ENCODE measurements at regions not wholly inside any gene's neighbourhood (a gene's known extent, or its start where the extent isn't known, plus 50 kb on each side); places are given as distances from the start of the nearest gene placed in this dataset.

DNA sequence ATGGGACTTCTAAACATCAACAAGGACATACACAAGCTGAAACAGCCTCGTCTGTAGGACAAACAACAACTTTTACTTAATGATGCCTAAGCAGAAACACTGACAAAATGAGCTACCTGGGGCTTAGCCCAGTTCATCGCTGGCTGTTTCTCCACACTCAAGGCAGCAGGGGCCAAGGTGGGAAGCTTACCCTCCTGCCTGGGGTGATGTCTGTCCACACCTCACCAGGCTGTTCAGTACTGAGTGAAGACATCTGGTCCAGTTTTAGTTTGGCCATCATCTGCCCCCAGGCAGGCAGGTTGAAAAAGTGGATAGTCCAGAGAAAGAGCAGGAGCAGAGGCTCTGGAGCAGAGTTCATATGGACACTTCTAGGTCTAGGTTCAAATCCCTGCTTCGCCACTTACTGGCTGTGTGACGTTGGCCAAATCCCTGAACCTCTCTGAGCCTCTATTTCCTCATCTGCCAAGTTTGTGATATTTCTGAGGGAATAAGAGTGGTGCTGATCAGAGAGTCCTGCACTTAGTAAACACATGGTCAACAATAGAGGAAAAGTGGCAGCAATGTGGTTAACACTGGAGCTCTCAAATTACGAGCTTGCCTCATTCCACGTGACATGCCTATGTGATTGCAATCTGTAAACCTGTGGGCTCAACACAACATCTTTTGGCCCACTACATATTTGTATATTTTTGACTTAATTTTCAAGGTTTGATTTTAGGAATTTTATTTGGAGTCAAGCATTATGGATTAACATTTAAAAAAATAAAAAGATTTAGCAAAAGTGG lies 720.1 kb upstream of the TMEM132C start:
- Histone ChIP-seq H3K4me2 (ENCODE audit: unreplicated experiment) (no peak overlapping the region), H4K20me1 (ENCODE audit: insufficient read depth) (no peaks in the 10 kb centered on the region), H3K9ac (no peak overlapping the region), H3K4me1 (ENCODE audit: insufficient read depth) (peaks cover 31% of the 10 kb centered on the region), H3K36me3 (ENCODE audit: low read depth) (no peaks in the 10 kb centered on the region), H3K9me3 (ENCODE audit: low read depth) (no peaks in the 10 kb centered on the region), H2AFZ (no peak overlapping the region), H3K27ac (no peak overlapping the region), H3K27me3 (replicated peaks; ENCODE audit: insufficient read depth) (no peaks in the 10 kb centered on the region), H3K9me2 (ENCODE audit: insufficient read depth) (no peaks in the 10 kb centered on the region), H3F3A (ENCODE audit: insufficient read depth) (peaks cover 39% of the 10 kb centered on the region), H3K79me2 (ENCODE audit: insufficient read depth) (no peaks in the 10 kb centered on the region), H3K4me3 (no peak overlapping the region)
- DNase-seq = no peak
- in situ Hi-C loops (cut with MboI) = no loop called here
- 88 to 91% methylated on average over 6 of the region's 6 CpGs for WGBS, 2 experiments (ENCODE audit: low coverage in 1 of 2, low lambda C conversion rate in 2 of 2, missing lambda C conversion rate in 2 of 2)
- TF ChIP-seq EZH2phosphoT487 (IDR thresholded peaks at IDR 0.05; ENCODE audit: insufficient read depth, low read depth) (no peak), EZH2 (IDR thresholded peaks at IDR 0.05; ENCODE audit: insufficient read depth, poor library complexity, severe bottlenecking) (no peak)

DNA sequence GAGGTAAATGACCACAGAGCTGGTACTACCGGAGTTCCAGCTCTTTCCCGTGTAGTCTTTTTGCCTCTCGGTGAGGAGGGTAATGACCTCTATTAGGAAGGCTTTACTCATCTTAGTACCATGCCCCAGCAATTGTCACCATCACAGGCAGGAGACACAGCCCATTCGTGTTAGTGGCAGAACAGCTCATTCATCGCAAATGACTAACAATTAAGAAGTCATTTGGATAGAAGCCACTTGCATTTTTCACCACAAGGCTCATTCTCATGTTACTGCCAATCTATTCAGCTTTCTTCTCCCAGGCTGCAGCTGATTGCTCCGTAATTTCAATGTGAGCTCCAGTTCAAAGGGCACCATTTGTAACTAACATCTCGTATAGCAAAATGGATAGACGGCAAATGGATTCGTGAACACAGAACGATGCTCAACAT lies 718.8 kb upstream of the TMEM132C start:
- peak overlapping the region; percentile 25 for H3K4me2 ChIP-seq (ENCODE audit: unreplicated experiment)
- no peaks in the 10 kb centered on the region for H4K20me1 ChIP-seq (ENCODE audit: insufficient read depth)
- H3F3A ChIP-seq (ENCODE audit: insufficient read depth) = peaks cover 39% of the 10 kb centered on the region
- no peak overlapping the region for H3K4me3 ChIP-seq
- WGBS, 2 experiments (ENCODE audit: low coverage in 1 of 2, low lambda C conversion rate in 2 of 2, missing lambda C conversion rate in 2 of 2) = 2 to 3% methylated on average over 10 of the region's 10 CpGs
- no peaks in the 10 kb centered on the region for H3K36me3 ChIP-seq (ENCODE audit: low read depth)
- in situ Hi-C loops (cut with MboI) = no loop called here
- peaks cover 31% of the 10 kb centered on the region for H3K4me1 ChIP-seq (ENCODE audit: insufficient read depth)
- no peaks in the 10 kb centered on the region for H3K79me2 ChIP-seq (ENCODE audit: insufficient read depth)
- no peak overlapping the region for H3K9ac ChIP-seq
- TF ChIP-seq EZH2phosphoT487 (IDR thresholded peaks at IDR 0.05; ENCODE audit: insufficient read depth, low read depth) = 0 out of 2 replicates have a peak, but pooled peaks have one; percentile 51
- no peak for TF ChIP-seq EZH2 (IDR thresholded peaks at IDR 0.05; ENCODE audit: insufficient read depth, poor library complexity, severe bottlenecking)
- no peaks in the 10 kb centered on the region for H3K9me2 ChIP-seq (ENCODE audit: insufficient read depth)
- H3K27me3 ChIP-seq (replicated peaks; ENCODE audit: insufficient read depth) = no peaks in the 10 kb centered on the region
- peak; percentile 93 for DNase-seq
- H3K9me3 ChIP-seq (ENCODE audit: low read depth) = no peaks in the 10 kb centered on the region
- no peak overlapping the region for H2AFZ ChIP-seq
- peak overlapping the region; percentile 60 for H3K27ac ChIP-seq

DNA sequence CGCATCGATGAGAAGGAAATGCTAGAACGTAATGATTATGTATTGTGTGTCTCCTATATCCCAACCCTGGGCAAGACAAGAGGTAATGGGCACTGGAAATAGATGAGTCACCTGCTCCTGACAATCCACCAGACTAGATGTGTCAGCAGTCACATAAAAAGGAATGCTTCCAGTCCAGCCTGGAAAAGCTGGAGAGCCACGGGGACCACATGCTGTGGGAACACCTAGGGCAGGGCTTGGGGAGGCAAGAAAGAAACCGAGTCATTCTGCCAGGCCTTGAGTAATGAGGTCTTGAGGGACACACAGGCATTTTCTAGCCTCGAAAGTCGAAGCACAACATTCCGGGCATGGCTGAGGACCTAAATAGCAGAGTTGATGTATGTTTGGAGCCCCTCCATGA lies 716.7 kb upstream of the TMEM132C start:
- H3K4me3 ChIP-seq = no peak overlapping the region
- H4K20me1 ChIP-seq (ENCODE audit: insufficient read depth) = no peaks in the 10 kb centered on the region
- peaks cover 31% of the 10 kb centered on the region for H3K4me1 ChIP-seq (ENCODE audit: insufficient read depth)
- no peaks in the 10 kb centered on the region for H3K36me3 ChIP-seq (ENCODE audit: low read depth)
- H3K9me2 ChIP-seq (ENCODE audit: insufficient read depth) = no peaks in the 10 kb centered on the region
- H3K27me3 ChIP-seq (replicated peaks; ENCODE audit: insufficient read depth) = no peaks in the 10 kb centered on the region
- in situ Hi-C loops (cut with MboI) = no loop called here
- 45 to 50% methylated on average over 8 of the region's 8 CpGs for WGBS, 2 experiments (ENCODE audit: low coverage in 1 of 2, low lambda C conversion rate in 2 of 2, missing lambda C conversion rate in 2 of 2)
- no peaks in the 10 kb centered on the region for H3K79me2 ChIP-seq (ENCODE audit: insufficient read depth)
- H3K9ac ChIP-seq = no peak overlapping the region
- TF ChIP-seq EZH2 (IDR thresholded peaks at IDR 0.05; ENCODE audit: insufficient read depth, poor library complexity, severe bottlenecking) (no peak), EZH2phosphoT487 (IDR thresholded peaks at IDR 0.05; ENCODE audit: insufficient read depth, low read depth) (no peak)
- peak; percentile 82 for DNase-seq
- no peak overlapping the region for H2AFZ ChIP-seq
- peak overlapping the region; percentile 8 for H3K4me2 ChIP-seq (ENCODE audit: unreplicated experiment)
- peak overlapping the region; percentile 23; the same call in 1 of the 2 replicates for H3K27ac ChIP-seq
- H3F3A ChIP-seq (ENCODE audit: insufficient read depth) = peaks cover 39% of the 10 kb centered on the region
- no peaks in the 10 kb centered on the region for H3K9me3 ChIP-seq (ENCODE audit: low read depth)

DNA sequence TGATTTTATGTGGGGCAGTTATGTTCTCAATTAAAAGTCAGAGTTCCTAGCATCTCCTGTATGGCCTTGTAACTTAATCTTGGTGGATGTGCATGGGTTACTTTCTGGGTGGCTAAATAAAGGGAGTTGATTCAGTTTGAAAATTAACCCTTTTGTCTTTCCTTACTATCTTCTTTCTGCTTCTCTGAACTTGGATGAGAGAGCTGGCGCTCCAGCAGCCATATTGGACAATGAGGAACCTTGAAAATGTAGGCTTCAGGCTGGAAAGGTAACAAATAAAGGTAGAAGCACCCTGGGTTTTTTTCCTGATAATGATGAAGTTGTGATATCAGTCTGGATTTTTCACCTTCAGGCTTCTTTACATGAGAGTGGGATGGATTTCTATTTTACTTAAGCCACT lies 714.1 kb upstream of the TMEM132C start:
- TF ChIP-seq EZH2 (IDR thresholded peaks at IDR 0.05; ENCODE audit: insufficient read depth, poor library complexity, severe bottlenecking) = no peak
- TF ChIP-seq EZH2phosphoT487 (IDR thresholded peaks at IDR 0.05; ENCODE audit: insufficient read depth, low read depth) = no peak
- H3K9ac ChIP-seq = no peak overlapping the region
- no peaks in the 10 kb centered on the region for H3K9me2 ChIP-seq (ENCODE audit: insufficient read depth)
- no peak overlapping the region for H3K4me3 ChIP-seq
- WGBS, 2 experiments (ENCODE audit: low coverage in 1 of 2, low lambda C conversion rate in 2 of 2, missing lambda C conversion rate in 2 of 2) = 0% methylated on average over 1 of the region's 1 CpG
- H3K4me2 ChIP-seq (ENCODE audit: unreplicated experiment) = no peak overlapping the region
- H3K4me1 ChIP-seq (ENCODE audit: insufficient read depth) = peaks cover 38% of the 10 kb centered on the region
- no peak for DNase-seq
- H3K9me3 ChIP-seq (ENCODE audit: low read depth) = no peaks in the 10 kb centered on the region
- H3K27ac ChIP-seq = no peak overlapping the region
- H3F3A ChIP-seq (ENCODE audit: insufficient read depth) = peaks cover 39% of the 10 kb centered on the region
- H3K79me2 ChIP-seq (ENCODE audit: insufficient read depth) = no peaks in the 10 kb centered on the region
- no peaks in the 10 kb centered on the region for H4K20me1 ChIP-seq (ENCODE audit: insufficient read depth)
- in situ Hi-C loops (cut with MboI) = no loop called here
- no peaks in the 10 kb centered on the region for H3K27me3 ChIP-seq (replicated peaks; ENCODE audit: insufficient read depth)
- no peak overlapping the region for H2AFZ ChIP-seq
- no peaks in the 10 kb centered on the region for H3K36me3 ChIP-seq (ENCODE audit: low read depth)

Data from GM23248 (cell line).